Prostate gland (tissue), 2 donors: ENCODE measurements at regions not wholly inside any gene's neighbourhood (a gene's known extent, or its start where the extent isn't known, plus 50 kb on each side); places are given as distances from the start of the nearest gene placed in this dataset.

Source experiments
- POLR2AphosphoS5 ChIP-seq: sonication (generic); formaldehyde crosslinking; IDR thresholded peaks from one replicate; pipeline ENCODE4 v1.6.1; 2017; ENCODE audit warnings: antibody characterized with exemption
- TF ChIP-seq, protein P1 (sequence below), 4 experiments: fragments of 200-600 bp in 2 of 4; fragments of 450-650 bp in 2 of 4; sonication (generic) in 2 of 4; IDR thresholded peaks; 1 replicate in 3 of 4; 2 replicates in 1 of 4; pipeline ENCODE4 v1.5.1; 2016 to 2019; ENCODE audit warnings: antibody characterized with exemption in 4 of 4, mild to moderate bottlenecking in 2 of 4, moderate library complexity in 2 of 4

DNA sequence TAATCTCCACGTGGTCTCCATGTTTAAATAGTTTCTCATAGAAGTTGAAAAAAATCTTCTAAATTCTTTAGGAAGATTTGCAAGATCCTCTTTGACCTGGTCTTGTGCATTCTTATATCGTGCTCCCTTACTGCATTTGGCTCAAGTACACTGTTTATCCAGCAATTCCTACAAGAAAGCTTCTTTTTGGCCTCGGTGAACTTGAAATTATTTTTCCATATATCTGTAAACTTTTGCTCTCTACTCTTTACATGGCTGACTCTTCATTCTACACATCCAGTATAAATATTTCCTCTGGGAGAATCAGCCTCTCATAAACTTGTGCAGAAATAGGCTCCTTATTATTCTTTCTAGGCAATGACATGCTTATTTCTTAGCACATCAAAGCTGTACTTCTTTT, 1457.9 kb upstream of the PRR20A start:
- TF ChIP-seq, protein P1, sequence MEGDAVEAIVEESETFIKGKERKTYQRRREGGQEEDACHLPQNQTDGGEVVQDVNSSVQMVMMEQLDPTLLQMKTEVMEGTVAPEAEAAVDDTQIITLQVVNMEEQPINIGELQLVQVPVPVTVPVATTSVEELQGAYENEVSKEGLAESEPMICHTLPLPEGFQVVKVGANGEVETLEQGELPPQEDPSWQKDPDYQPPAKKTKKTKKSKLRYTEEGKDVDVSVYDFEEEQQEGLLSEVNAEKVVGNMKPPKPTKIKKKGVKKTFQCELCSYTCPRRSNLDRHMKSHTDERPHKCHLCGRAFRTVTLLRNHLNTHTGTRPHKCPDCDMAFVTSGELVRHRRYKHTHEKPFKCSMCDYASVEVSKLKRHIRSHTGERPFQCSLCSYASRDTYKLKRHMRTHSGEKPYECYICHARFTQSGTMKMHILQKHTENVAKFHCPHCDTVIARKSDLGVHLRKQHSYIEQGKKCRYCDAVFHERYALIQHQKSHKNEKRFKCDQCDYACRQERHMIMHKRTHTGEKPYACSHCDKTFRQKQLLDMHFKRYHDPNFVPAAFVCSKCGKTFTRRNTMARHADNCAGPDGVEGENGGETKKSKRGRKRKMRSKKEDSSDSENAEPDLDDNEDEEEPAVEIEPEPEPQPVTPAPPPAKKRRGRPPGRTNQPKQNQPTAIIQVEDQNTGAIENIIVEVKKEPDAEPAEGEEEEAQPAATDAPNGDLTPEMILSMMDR (IDR thresholded peaks at IDR 0.05): no peak
- no peak for TF ChIP-seq POLR2AphosphoS5
